IPS-15b (cell line): ENCODE measurements at regions not wholly inside any gene's neighbourhood (a gene's known extent, or its start where the extent isn't known, plus 50 kb on each side); places are given as distances from the start of the nearest gene placed in this dataset.

Experiments used
- H3K27me3 ChIP-seq: one replicate; pipeline ENCODE4 v1.6.1; 2013; ENCODE audit warnings: low read length; ENCODE audit not compliant: control insufficient read depth, insufficient read depth
- H3K36me3 ChIP-seq: one replicate; pipeline ENCODE4 v1.6.1; 2013; ENCODE audit warnings: low read length; ENCODE audit not compliant: control insufficient read depth, insufficient read depth
- H3K4me1 ChIP-seq: one replicate; pipeline ENCODE4 v1.6.1; 2013; ENCODE audit warnings: mild to moderate bottlenecking, low read length; ENCODE audit not compliant: control insufficient read depth, insufficient read depth
- H3K4me3 ChIP-seq: one replicate; pipeline ENCODE4 v1.5.1; 2013; ENCODE audit warnings: low read depth, low read length
- H3K9ac ChIP-seq: one replicate; pipeline ENCODE4 v1.6.1; 2013; ENCODE audit warnings: low read depth, mild to moderate bottlenecking, low read length
- H3K9me3 ChIP-seq: one replicate; pipeline ENCODE4 v1.6.1; 2013; ENCODE audit warnings: mild to moderate bottlenecking, low read length; ENCODE audit not compliant: control insufficient read depth, insufficient read depth

DNA sequence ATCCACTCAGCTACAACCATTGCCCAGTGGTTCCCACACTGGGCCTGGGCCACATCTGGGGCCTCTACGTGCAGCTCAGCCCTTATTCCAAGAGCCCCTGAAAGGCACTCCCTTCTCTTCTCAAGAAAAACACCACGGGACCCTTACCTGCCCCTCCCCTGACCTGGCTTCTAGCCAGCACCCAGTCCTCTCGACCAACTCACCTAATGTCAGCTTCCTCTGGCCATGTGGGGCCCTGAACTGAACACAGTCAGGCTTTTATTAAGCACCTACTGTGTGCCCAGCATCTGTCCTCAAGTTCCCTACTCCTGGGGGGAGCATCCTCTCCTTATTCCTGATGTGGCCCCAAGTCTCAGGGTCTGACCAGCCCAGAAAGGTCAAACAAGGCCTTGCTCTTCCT is 208.4 kb downstream of the MATN1 start:
- Histone ChIP-seq H3K9me3 (no peaks in the 10 kb centered on the region), H3K4me1 (no peaks in the 10 kb centered on the region), H3K36me3 (no peaks in the 10 kb centered on the region), H3K27me3 (no peaks in the 10 kb centered on the region), H3K9ac (no peak overlapping the region), H3K4me3 (no peak overlapping the region)

DNA sequence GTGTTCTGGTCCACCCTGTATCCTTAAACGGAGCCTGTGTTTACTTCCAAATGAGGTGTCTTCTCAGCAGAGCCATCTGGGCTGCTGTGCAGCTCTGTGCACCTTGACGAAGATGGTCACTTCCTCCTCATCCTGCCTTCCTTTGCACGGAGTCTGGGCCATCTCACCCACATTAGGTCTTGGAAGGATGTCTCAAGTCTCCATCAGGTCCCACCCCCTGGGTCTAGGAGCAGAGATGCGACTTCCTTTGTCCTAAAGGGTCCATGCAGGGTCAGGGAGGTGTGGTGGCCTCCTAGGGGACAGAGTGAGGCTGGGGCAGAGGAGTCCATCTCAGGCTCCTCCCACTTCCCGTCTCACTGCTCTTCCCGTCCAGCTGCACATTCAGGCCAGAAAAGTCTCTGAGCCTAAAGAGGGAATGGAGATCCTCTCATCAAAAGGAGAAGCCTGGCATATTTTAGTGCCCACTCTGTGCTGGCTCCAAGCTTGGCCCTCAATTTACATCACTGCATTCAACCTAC is 209.2 kb downstream of the MATN1 start:
- no peaks in the 10 kb centered on the region for H3K9me3 ChIP-seq
- no peak overlapping the region for H3K4me3 ChIP-seq
- no peaks in the 10 kb centered on the region for H3K4me1 ChIP-seq
- H3K27me3 ChIP-seq: no peaks in the 10 kb centered on the region
- H3K36me3 ChIP-seq: no peaks in the 10 kb centered on the region
- no peak overlapping the region for H3K9ac ChIP-seq

DNA sequence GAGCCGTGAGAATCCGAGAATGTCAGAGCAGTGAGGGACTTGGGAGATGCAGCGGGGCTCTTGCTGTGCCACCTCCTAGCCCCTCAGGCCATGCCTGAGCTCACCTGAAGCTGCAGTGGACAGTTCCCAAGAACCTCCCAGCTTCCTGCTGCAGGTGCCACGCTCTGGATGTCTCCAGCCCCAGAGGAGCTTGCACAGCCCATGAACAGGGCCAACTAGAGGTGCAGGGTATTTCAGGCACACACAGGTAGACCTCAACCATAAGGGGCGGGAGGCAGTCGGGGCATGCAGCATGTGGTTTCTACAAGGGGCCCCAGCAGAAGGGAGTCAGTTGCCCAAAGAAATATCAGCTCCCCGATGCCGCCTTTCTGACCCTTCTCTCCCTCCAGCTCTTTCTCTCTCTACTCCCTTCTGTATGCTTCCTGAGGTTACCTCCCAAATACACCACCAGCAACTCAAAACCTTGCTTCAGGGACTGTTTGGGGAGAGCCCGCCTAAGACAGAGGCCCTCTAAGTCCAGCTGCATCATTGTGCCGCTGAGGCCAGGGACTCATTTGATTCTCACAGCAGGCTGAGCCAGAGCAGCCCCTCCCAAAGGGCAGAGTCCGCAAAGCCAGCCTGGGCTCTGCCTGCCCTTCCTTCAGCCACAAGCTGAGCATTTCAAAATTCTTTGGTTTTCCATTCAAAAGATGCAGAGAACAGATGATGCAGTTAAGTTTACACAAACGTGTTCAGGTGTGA is 209.8 kb downstream of the MATN1 start:
- no peaks in the 10 kb centered on the region for H3K4me1 ChIP-seq
- H3K9ac ChIP-seq: no peak overlapping the region
- H3K27me3 ChIP-seq: no peaks in the 10 kb centered on the region
- no peaks in the 10 kb centered on the region for H3K9me3 ChIP-seq
- no peaks in the 10 kb centered on the region for H3K36me3 ChIP-seq
- no peak overlapping the region for H3K4me3 ChIP-seq

DNA sequence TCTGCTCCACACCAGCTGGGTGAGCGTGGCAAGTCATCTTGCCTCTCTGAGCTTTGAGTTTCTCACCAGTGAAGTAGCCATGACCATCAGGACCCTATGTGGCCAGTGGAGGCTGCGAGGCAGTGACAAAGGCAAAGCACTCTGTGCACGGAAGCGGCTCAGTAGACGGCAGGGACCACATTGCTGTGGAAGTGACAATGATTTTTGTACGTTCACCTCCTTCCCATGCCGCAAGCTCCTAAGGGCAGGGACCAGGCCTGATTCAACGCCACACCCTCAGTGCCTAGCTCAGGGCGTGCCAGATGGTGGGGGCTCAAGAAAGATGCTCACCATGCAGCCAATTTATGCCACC is 210.5 kb downstream of the MATN1 start:
- Histone ChIP-seq H3K4me1 (no peaks in the 10 kb centered on the region), H3K27me3 (no peaks in the 10 kb centered on the region), H3K9me3 (no peaks in the 10 kb centered on the region), H3K9ac (no peak overlapping the region), H3K4me3 (no peak overlapping the region), H3K36me3 (no peaks in the 10 kb centered on the region)

DNA sequence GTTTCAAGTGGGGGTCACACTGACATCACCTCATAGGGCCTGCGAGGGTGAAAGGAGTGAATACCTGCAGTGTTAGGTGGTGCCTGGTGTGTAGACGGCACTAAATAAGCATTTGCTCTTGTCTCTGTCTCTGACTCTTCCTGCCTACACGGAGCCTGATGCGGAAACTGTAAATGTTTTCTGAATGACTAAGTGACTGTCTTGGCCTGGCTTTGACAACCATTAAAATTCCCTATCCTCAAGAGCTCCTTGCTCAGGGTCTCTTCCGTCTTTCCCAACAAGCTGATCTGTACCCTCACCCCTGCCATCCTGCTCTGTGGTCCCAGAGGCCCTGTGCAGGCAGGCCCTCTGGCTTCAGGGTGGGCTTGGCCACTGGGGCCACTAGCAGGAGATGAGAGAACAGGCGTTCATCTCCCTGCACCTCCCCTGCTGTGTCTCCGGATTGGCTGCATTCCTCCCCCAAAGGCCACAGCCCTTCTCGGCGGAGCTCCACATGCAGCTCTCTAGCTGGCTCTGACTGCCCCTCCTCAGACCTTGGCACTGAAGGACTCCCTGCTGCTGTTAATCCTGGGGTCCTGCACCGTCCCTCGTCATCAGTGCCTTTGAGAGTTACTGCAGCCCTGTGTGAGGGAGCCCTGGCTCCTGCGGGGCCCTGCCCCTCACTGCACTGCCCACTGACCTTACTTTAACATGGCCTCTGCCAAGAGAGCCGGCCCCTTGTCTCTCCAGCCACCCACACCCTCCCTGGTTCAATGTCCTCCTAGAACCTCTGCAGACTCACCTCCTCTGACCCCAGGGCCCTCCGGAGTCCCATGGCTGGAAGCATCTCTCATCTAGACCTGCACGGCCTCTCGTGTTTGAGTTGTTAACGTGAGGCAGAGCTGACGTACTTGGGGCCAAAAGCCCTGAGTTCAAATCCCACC is 211.1 kb downstream of the MATN1 start:
- Histone ChIP-seq H3K4me1 (no peaks in the 10 kb centered on the region), H3K27me3 (no peaks in the 10 kb centered on the region), H3K36me3 (no peaks in the 10 kb centered on the region), H3K9ac (no peak overlapping the region), H3K9me3 (no peaks in the 10 kb centered on the region), H3K4me3 (no peak overlapping the region)

DNA sequence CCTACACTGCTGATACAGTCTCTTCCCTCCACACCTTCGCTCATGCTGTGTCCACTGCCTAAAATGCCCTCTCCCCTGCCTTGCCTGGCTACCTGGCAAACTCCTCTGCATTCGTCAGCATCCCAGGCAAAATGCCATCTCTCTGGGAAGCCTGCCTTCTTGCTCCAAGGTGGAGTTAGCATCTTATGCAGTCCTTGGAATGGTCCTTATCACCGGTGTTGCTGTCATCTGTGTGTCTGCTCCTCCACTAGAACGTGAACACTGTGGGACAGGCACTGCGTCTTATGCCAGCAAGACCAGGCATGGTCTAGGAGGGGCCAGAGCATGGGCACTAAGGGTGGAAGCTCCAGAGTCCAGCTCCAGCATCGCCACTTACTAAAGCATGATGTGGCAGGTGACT is 211.8 kb downstream of the MATN1 start:
- no peak overlapping the region for H3K4me3 ChIP-seq
- H3K9ac ChIP-seq: no peak overlapping the region
- H3K36me3 ChIP-seq: no peaks in the 10 kb centered on the region
- H3K4me1 ChIP-seq: no peaks in the 10 kb centered on the region
- no peaks in the 10 kb centered on the region for H3K9me3 ChIP-seq
- no peaks in the 10 kb centered on the region for H3K27me3 ChIP-seq

DNA sequence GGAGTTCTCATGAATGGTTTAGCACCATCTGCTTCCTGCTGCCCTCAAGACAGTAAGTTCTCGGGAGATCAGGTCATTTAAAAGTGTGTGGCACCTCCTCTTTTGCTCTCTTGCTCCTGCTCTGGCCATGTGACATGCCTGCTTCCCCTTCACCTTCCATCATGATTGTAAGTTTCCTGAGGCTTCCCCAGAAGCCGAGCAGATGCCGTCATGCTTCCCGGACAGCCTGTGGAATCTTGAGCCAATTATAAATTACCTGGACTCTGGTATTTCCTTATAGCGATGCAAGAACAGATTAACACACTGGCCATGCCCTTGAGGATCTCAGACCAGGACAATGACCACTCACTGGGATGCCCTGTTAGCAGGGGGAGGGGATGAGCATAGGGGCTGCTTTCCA is 212.3 kb downstream of the MATN1 start:
- H3K4me3 ChIP-seq: no peak overlapping the region
- H3K27me3 ChIP-seq: no peaks in the 10 kb centered on the region
- no peaks in the 10 kb centered on the region for H3K36me3 ChIP-seq
- H3K4me1 ChIP-seq: no peaks in the 10 kb centered on the region
- no peaks in the 10 kb centered on the region for H3K9me3 ChIP-seq
- H3K9ac ChIP-seq: no peak overlapping the region

DNA sequence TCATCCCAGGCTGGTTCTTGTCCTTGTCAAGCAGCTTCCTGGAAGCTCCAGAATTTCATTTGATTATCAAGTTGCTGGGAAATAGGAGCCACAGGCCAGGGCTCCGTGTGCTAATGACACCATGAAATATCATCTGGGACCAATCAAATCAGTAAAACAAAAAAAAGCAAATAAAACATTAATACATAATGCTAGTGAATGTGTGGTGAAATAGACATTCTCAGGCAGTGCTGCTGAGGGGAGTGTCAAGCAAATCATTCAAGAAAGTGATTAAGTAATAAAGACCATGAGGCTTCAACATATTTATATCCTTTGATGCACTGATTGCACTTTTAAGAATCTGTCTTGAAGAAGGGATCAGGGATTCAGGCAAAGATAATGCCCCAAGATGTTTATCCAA is 213.7 kb downstream of the MATN1 start:
- Histone ChIP-seq H3K36me3 (no peaks in the 10 kb centered on the region), H3K4me3 (no peak overlapping the region), H3K9me3 (no peaks in the 10 kb centered on the region), H3K27me3 (no peaks in the 10 kb centered on the region), H3K4me1 (no peaks in the 10 kb centered on the region), H3K9ac (no peak overlapping the region)

DNA sequence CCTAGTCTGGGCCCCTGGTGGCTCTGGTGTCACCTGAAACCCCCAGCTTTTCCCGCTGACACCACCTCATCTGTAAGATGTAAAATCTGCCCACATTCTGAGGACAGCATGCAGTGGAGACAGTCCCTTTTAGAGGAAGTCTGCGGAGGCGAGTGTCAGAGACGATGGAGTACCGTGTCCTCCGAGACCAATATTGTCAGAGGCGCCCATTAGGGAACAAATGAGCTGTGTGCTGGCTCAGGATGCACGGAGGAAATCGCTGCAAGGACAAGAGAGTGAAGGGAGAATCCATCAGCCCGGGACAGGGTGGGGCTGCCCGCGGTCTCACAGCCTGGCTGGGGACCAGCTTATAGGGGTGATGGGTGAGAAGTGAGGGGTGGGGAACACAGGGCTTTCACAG is 214.8 kb downstream of the MATN1 start:
- no peaks in the 10 kb centered on the region for H3K27me3 ChIP-seq
- no peaks in the 10 kb centered on the region for H3K9me3 ChIP-seq
- H3K4me1 ChIP-seq: no peaks in the 10 kb centered on the region
- no peak overlapping the region for H3K4me3 ChIP-seq
- no peak overlapping the region for H3K9ac ChIP-seq
- no peaks in the 10 kb centered on the region for H3K36me3 ChIP-seq

DNA sequence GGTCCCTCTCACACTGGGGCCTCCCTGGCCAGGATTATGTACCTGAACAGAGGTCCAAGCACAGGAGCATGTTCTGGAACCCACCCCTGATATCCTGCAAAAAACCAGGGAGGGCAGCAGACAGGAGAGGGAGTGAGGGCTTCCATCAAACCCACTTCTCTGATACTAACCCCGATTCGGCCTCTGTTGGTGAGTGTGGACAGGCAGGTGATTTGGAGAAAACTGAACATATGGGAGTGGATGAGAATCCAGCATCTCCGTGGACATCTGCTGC is 215.3 kb downstream of the MATN1 start:
- Histone ChIP-seq H3K36me3 (no peaks in the 10 kb centered on the region), H3K9me3 (no peaks in the 10 kb centered on the region), H3K4me3 (no peak overlapping the region), H3K27me3 (no peaks in the 10 kb centered on the region), H3K4me1 (no peaks in the 10 kb centered on the region), H3K9ac (no peak overlapping the region)

DNA sequence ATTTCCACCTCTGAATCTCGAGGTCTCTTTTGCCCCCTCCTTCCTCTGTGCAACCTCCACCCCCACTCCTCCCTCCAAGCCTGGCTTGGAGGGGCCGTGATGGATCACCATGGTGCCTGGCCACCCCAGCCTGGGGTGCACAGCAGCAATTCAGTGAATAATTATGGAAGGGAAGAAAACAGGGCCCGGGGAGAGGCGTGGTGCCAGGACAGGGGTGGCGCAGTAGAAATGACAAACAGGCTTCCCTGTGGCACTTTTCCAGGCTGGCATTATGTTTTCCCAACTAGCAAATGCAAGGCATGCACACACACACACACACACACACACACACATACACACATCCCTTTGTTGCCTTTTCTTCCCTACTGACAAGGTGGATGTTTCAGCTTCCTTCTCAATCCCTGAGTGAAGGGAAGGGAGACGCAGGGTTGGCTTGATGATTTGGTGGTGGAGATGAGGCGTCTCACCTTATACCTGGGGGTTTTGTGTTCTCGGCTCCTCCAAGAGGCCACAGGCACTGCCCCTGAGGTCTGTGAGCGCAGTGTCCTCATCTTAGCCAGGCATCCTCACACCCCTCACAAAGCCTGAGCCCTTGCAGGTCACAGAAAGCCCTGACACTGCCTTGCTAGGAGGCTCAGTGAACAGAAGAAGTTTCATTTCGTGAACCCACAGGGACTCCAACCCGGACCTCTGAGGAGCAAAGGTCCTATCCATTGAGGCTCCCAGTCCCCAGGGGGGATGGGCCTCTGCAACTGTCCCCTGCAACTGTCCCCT is 215.8 kb downstream of the MATN1 start:
- Histone ChIP-seq H3K9ac (no peak overlapping the region), H3K9me3 (no peaks in the 10 kb centered on the region), H3K4me1 (no peaks in the 10 kb centered on the region), H3K4me3 (no peak overlapping the region), H3K36me3 (no peaks in the 10 kb centered on the region), H3K27me3 (no peaks in the 10 kb centered on the region)

DNA sequence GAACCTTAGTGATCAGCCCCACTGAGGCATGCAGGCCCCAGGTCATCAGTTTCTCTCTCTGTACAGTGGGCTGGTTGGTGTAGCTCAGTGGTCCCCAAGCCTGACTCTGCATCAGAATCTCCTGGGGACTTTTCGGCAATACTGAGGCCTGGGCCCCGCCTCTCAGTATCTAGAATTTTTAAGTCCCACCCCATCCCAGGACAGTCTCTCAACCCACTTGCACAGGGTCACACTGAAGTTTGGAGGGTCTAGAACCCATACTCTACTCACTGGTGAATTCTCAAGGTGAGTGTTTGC is 216.4 kb downstream of the MATN1 start:
- Histone ChIP-seq H3K4me3 (no peak overlapping the region), H3K36me3 (no peaks in the 10 kb centered on the region), H3K27me3 (no peaks in the 10 kb centered on the region), H3K9ac (no peak overlapping the region), H3K9me3 (no peaks in the 10 kb centered on the region), H3K4me1 (no peaks in the 10 kb centered on the region)
